Activated B cell treated with CpG ODN at 0.5 μM for 24 hours (primary cell): ENCODE measurements at regions not wholly inside any gene's neighbourhood (a gene's known extent, or its start where the extent isn't known, plus 50 kb on each side); places are given as distances from the start of the nearest gene placed in this dataset.

ENCODE experiments used
- ATAC-seq: fragments of 200-7000 bp; cut with Tn5 transposase; one replicate; pipeline ENCODE4 v1.10.0; 2021; ENCODE audit warnings: low read depth, mild to moderate bottlenecking, moderate library complexity
- CTCF ChIA-PET: fragments of 350-600 bp; sonication (Branson Sonifier 250); formaldehyde crosslinking; loops from one replicate; lab custom pipeline; 2021; ENCODE audit warnings: antibody characterized with exemption; lab: Charles Lee
- POLR2A ChIA-PET: fragments of 350-600 bp; sonication (Branson Sonifier 250); formaldehyde crosslinking; loops from one replicate; lab custom pipeline; 2021; ENCODE audit warnings: antibody characterized with exemption; lab: Charles Lee
- DNase-seq: peaks from one replicate; pipeline ENCODE4 v3.0.0; 2022
- H3K27ac Mint-ChIP-seq: one replicate; pipeline ENCODE4 v1.8.0; 2020; ENCODE audit warnings: mixed read lengths
- H3K27me3 Mint-ChIP-seq: one replicate; pipeline ENCODE4 v1.8.0; 2021; ENCODE audit warnings: mixed read lengths
- H3K36me3 Mint-ChIP-seq: one replicate; pipeline ENCODE4 v1.8.0; 2021; ENCODE audit warnings: low read depth, mixed read lengths
- H3K4me1 Mint-ChIP-seq: one replicate; pipeline ENCODE4 v1.8.0; 2021; ENCODE audit warnings: mixed read lengths
- H3K4me3 Mint-ChIP-seq: one replicate; pipeline ENCODE4 v1.8.0; 2020; ENCODE audit warnings: mild to moderate bottlenecking, mixed read lengths
- H3K9me3 Mint-ChIP-seq: one replicate; pipeline ENCODE4 v1.8.0; 2020; ENCODE audit warnings: mixed read lengths
- intact Hi-C: fragments of 100-400 bp; cut with micrococcal nuclease; formaldehyde crosslinking; loops from one replicate; pipeline ENCODE4 v1.15.1; 2024
- TF ChIP-seq, protein P1 (sequence below): fragments of 200-600 bp; IDR thresholded peaks from one replicate; pipeline ENCODE4 v1.8.0; 2022; ENCODE audit warnings: antibody characterized with exemption, mild to moderate bottlenecking

DNA sequence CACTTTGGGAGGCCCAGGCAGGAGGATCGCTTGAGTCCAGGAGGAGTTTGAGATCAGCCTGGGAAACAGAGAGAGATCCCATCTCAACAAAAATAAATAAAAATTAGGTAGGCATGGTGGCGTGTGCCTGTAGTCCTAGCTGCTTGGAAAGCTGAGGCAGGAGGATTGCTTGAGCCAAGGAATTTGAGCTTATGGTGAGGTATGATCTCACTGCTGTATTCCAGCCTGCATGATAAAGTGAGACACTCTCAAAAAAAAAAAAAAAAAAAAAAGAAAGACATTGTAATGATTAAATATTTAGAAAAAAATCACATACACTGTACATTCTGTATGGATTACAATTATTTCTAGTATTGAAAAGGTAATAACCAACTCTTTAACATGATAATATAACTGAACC lies 87.1 kb downstream of the SLIT2 start:
- TF ChIP-seq, protein P1, sequence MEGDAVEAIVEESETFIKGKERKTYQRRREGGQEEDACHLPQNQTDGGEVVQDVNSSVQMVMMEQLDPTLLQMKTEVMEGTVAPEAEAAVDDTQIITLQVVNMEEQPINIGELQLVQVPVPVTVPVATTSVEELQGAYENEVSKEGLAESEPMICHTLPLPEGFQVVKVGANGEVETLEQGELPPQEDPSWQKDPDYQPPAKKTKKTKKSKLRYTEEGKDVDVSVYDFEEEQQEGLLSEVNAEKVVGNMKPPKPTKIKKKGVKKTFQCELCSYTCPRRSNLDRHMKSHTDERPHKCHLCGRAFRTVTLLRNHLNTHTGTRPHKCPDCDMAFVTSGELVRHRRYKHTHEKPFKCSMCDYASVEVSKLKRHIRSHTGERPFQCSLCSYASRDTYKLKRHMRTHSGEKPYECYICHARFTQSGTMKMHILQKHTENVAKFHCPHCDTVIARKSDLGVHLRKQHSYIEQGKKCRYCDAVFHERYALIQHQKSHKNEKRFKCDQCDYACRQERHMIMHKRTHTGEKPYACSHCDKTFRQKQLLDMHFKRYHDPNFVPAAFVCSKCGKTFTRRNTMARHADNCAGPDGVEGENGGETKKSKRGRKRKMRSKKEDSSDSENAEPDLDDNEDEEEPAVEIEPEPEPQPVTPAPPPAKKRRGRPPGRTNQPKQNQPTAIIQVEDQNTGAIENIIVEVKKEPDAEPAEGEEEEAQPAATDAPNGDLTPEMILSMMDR: no peak
- H3K4me1 Mint-ChIP-seq: no peaks in the 10 kb centered on the region
- DNase-seq (no peak), ATAC-seq (no peak)
- peaks cover 3% of the 10 kb centered on the region for H3K9me3 Mint-ChIP-seq
- CTCF ChIA-PET: no interaction called here
- no peak overlapping the region for H3K4me3 Mint-ChIP-seq
- H3K27ac Mint-ChIP-seq: no peak overlapping the region
- POLR2A ChIA-PET: no interaction called here
- intact Hi-C loops: no loop called here
- H3K27me3 Mint-ChIP-seq: no peaks in the 10 kb centered on the region
- no peaks in the 10 kb centered on the region for H3K36me3 Mint-ChIP-seq

DNA sequence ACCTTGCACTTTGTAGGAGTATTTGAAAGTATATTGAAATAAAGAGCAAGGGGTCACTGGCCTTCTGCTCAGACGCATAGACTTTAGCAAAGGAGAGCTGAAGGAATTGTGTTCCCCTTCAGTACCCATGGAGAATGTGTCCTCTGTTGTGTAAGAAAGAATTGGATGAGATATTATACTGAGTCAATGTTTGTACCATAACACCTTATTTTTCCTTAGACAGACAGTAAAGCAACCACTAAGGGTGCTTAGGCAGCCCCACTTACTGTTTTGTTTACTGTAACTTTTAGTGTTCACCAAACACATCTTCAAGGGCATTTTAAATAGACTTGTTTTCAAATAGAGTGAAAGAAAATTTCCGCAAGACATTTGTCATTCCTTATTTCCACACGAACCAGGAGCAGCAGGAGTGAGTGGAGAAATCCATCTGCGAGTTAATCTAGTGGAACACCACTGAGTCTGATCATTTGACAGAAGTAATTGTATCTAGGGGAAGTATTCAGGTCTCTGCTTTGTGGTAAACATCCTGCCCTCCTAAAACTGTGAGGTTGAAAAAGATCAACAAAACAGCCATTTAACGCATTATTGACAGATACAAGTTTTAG lies 89.5 kb downstream of the SLIT2 start:
- Mint-ChIP-seq H3K27me3 (no peaks in the 10 kb centered on the region), H3K4me1 (no peaks in the 10 kb centered on the region), H3K4me3 (no peak overlapping the region), H3K9me3 (peaks cover 3% of the 10 kb centered on the region), H3K27ac (no peak overlapping the region), H3K36me3 (no peaks in the 10 kb centered on the region)
- DNase-seq: no peak
- TF ChIP-seq, protein P1: no peak
- POLR2A ChIA-PET: no interaction called here
- intact Hi-C loops: no loop called here
- CTCF ChIA-PET: no interaction called here
- ATAC-seq: no peak

DNA sequence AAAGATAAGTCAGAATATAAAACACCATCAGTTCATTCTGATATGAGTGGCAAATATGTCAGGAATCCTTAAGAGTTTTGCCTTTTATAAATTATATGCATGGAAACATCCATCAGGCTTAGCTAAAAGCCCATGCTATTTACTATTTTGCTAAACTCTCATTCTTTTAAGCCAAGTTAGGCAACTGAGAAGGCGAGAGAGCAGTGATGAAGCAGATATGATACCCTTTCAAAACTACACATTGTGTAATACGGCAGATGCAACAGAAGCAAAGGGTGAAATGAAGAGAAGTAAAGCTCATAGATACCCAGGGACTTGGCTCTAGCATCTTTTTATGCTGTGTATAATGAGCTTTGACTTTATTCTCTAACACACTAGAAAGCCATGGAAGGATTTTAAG lies 95.8 kb downstream of the SLIT2 start:
- intact Hi-C loops: no loop called here

DNA sequence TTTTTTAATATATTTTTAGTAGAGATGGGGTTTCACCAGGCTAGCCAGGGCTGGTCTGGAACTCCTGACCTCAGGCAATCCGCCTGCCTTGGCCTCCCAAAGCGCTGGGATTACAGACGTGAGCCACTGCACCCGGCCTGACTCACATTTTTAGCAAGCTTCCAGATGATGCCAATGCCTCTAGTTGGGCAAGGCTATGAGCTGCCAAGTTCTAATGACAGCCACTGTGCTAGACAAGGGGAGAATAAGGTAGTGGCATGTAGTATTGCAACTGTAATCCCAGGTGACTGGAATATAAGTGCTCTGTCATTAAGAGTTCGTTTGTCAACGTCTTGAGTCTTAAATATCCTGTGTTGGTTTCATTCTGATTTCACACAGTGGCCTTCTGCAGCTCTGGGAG lies 96.7 kb downstream of the SLIT2 start:
- ChIA-PET POLR2A (no interaction called here), CTCF (no interaction called here)
- H3K9me3 Mint-ChIP-seq: no peaks in the 10 kb centered on the region
- no peaks in the 10 kb centered on the region for H3K4me1 Mint-ChIP-seq
- ATAC-seq (no peak), DNase-seq (no peak)
- intact Hi-C loops: no loop called here
- H3K27me3 Mint-ChIP-seq: no peaks in the 10 kb centered on the region
- TF ChIP-seq, protein P1: no peak
- H3K36me3 Mint-ChIP-seq: no peaks in the 10 kb centered on the region
- no peak overlapping the region for H3K4me3 Mint-ChIP-seq
- H3K27ac Mint-ChIP-seq: no peak overlapping the region

More for the DNA sequence above, 95.8 kb downstream of the SLIT2 start:
- no peaks in the 10 kb centered on the region for H3K9me3 Mint-ChIP-seq
- CTCF ChIA-PET: no interaction called here
- no peak for ATAC-seq
- TF ChIP-seq, protein P1: no peak
- no peak overlapping the region for H3K27ac Mint-ChIP-seq
- POLR2A ChIA-PET: no interaction called here
- no peak overlapping the region for H3K4me3 Mint-ChIP-seq
- no peaks in the 10 kb centered on the region for H3K36me3 Mint-ChIP-seq
- H3K27me3 Mint-ChIP-seq: no peaks in the 10 kb centered on the region
- no peaks in the 10 kb centered on the region for H3K4me1 Mint-ChIP-seq
- DNase-seq: no peak

DNA sequence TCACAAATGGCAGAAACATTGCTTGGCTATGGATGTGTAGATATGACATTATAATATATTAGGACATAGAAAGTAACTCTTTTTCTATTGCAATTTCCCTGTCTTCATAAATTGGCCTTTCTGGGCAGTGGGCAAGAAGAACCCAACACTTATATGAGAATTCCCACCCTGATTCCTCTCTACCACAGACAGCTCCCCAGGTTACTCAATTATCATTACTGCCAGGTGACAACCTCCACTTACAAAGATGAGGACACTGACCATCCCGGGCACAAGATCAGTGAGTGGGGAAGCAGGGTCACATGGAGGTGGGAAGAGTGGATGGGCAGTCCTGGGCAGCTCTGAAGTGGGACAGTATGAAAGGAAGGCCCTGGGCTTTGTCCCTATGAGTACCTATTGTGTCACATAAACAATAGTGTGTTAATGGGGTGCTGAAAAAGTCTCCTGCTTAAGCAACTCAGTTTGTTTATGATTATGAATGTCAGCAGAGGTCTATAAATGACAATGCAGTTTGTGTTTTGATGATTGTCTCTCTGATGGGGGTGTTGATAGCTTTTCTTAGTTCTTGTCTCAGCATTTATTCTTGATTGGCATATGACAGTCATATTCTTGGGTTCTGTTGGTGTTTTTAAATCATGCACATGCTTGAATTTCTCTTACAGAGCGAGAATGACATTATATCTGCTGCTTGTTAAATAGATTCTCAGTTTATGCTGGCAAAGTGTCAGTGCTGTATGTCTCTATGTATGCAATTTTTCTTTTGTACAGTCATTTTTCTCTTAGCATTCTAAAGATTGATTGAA lies 99.9 kb downstream of the SLIT2 start:
- no peak for ATAC-seq
- H3K27ac Mint-ChIP-seq: no peak overlapping the region
- H3K4me1 Mint-ChIP-seq: no peaks in the 10 kb centered on the region
- H3K4me3 Mint-ChIP-seq: no peak overlapping the region
- H3K9me3 Mint-ChIP-seq: no peaks in the 10 kb centered on the region
- intact Hi-C loops: no loop called here
- H3K27me3 Mint-ChIP-seq: no peaks in the 10 kb centered on the region
- POLR2A ChIA-PET: no interaction called here
- TF ChIP-seq, protein P1: no peak
- H3K36me3 Mint-ChIP-seq: no peaks in the 10 kb centered on the region
- CTCF ChIA-PET: no interaction called here
- no peak for DNase-seq
